Sciatic nerve (tissue), 2 donors: ENCODE measurements at regions not wholly inside any gene's neighbourhood (a gene's known extent, or its start where the extent isn't known, plus 50 kb on each side); places are given as distances from the start of the nearest gene placed in this dataset.
"Not testable (repeated sequence)": the region's sequence is repeated elsewhere in the genome, so short reads cannot be mapped to it uniquely, and the experiment has no call there.

Experiments
- ATAC-seq: fragments of 200-7000 bp; cut with Tn5 transposase; one replicate; pipeline ENCODE4 v1.9.1; 2020; ENCODE audit warnings: mild to moderate bottlenecking, moderate library complexity
- DNase-seq: peaks from one replicate; pipeline ENCODE4 v3.0.0-alpha.2; 2020; ENCODE audit warnings: low spot score
- intact Hi-C: fragments of 100-400 bp; cut with DNase I; formaldehyde crosslinking; loops from one replicate; pipeline ENCODE4 v1.14.2; 2022
- donor health status: DM: no; HTN: no; CAD: no.
- donor health status: DM: no; HTN: no; CAD: no.

- intact Hi-C loops, result no loop called here
- DNase-seq (no peak), ATAC-seq (no peak)
Observed at GRCh38 chr1:188941986-188942385, 1535.7 kb downstream of the BRINP3 start.

DNA sequence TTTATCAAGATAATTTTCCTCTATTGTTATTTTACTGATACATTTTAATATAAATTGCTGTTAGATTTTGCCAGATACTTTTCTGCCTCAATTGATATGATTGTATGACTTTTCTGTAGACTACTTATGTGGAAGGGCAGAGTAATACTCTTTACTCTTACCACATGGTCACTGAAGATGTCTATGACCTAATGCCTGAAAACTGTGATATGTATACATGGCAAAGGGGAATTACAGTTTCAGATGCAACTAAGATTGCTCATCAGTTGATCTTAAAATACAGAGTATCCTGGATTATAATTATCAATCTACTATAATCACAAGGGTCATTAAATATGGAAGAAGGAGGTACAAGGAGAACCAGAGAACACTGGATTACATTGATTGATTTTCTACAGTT lies 1528.0 kb downstream of the BRINP3 start:
- DNase-seq, result no peak
- ATAC-seq, result no peak
- intact Hi-C loops, result no loop called here

DNA sequence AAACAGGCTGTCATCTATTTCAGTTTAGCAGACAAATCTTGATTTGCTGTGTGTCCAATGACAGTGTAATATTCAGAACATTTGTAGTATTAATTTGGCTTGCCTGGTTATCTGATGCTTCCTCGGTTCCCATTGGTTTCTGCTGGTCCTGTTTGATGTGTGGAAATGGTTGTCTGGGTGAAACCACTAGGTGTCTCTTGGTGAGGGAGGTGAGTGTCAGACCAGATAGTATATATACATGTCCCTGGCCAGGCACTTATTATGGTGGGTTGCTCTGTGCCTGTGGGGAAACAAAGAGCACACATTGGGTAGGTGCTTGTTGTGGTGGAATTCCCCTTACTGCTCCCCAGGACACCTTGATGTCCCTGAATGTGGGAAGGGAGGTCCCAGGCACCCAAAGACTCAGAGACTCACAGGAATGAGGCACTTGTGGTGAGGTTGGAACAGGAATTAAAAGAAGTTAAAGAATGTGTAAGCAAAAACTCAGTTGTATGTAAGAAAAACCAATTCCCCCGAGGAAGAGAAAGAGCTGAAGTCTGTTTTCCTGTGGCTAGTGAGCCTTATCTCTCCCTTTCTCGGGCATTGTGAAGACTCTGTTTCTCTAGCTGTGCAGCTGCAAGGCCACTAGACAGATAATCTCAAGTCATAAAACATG lies 1519.1 kb downstream of the BRINP3 start:
- intact Hi-C loops, result no loop called here
- ATAC-seq, result no peak
- no peak for DNase-seq

DNA sequence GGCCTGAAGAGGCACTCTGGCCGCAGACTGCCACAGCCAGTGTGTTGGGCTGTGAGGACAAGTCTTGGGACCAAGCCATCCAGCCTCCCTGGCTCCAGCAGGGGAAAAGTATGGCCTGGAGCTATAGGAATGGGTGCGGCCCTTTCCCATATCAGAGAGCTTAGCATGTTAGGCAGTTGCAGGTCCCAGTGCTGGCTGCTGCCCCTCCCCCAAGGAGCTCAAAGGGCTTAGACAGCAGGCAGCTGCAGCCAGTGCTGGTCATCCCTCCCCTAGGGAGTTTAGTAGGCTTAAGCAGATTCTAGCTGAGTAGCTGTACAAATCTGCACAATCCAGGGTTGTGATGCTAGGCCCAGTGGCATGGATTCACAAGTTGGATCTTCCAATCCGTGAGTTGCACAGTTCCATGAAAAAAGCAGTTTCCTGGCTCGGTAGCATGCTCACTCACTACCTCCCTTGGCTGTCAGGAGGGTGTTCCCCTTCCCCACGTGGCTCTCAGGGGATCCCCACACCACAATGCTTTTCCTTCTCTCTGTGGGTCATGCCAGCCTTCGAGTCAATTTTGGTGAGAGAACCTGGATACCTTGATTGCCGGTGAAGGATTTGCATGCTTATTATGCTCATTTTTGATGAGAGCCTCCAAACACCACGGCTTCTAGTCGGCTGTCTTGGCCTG lies 1490.8 kb downstream of the BRINP3 start:
- intact Hi-C loops, result no loop called here
- DNase-seq, result no peak
- ATAC-seq, result no peak

- intact Hi-C loops, result no loop called here
- DNase-seq, result no peak
- ATAC-seq, result no peak
Observed at GRCh38 chr1:188988589-188988988, 1489.1 kb downstream of the BRINP3 start.

GRCh38 chr1:188991221-188991930 lies 1486.3 kb downstream of the BRINP3 start:
- ATAC-seq, result no peak
- intact Hi-C loops, result no loop called here
- DNase-seq, result no peak

GRCh38 chr1:189007824-189008223 lies 1469.8 kb downstream of the BRINP3 start:
- ATAC-seq, result no peak
- DNase-seq, result no peak
- intact Hi-C loops, result no loop called here

- no peak for DNase-seq
Observed at GRCh38 chr1:189021577-189021976, 1456.1 kb downstream of the BRINP3 start.

GRCh38 chr1:189022015-189022414 lies 1455.6 kb downstream of the BRINP3 start:
- ATAC-seq (no peak), DNase-seq (no peak)
- intact Hi-C loops, result no loop called here

More at GRCh38 chr1:189021577-189021976, 1456.1 kb downstream of the BRINP3 start:
- ATAC-seq, result no peak
- intact Hi-C loops, result no loop called here

DNA sequence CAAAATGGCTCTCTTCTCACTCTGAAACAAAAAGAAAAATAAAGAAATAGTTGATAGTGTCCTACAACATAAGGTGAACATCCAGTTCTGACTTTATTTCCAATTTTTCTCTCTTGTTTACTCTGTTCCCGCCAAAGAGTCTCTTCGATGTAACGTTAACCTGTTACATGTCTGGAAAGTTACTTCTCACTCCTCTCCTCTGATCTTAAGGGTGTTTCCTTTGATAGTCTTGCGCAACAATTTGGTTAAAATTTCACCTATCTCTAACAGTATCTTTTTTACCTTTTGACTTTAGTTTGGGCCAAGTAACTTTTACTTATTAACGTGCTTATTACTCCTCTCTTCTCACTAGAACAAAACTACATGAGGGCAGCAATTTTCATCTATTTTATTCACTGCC lies 1450.2 kb downstream of the BRINP3 start:
- ATAC-seq, result no peak
- no peak for DNase-seq

GRCh38 chr1:189033169-189033568 lies 1444.5 kb downstream of the BRINP3 start:
- DNase-seq, result no peak

More for the DNA sequence above, 1450.2 kb downstream of the BRINP3 start:
- intact Hi-C loops, result no loop called here

DNA sequence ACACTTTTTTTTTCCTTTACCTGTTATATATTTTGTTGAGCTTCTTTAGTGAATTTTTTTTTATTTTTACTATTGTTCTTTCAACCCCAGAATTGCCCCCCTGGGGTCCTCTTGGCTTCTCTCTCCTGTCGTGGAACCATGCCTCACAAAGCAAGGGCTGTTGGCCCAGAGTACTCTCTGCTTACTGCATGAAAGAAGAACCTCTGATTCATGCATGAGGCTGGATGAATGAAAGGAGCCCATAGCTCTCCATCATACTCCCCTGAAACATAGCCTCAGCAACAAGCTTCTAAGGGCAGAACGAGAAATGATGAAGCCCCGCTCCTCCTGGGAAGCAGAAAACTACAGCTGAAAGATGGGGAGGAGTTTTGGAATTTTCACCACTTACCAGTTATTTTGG lies 1441.0 kb downstream of the BRINP3 start:
- DNase-seq (no peak), ATAC-seq (no peak)
- intact Hi-C loops, result no loop called here

More at GRCh38 chr1:189033169-189033568, 1444.5 kb downstream of the BRINP3 start:
- ATAC-seq, result no peak
- intact Hi-C loops, result no loop called here

GRCh38 chr1:189046127-189046526 lies 1431.5 kb downstream of the BRINP3 start:
- DNase-seq (no peak), ATAC-seq (no peak)
- intact Hi-C loops, result no loop called here

DNA sequence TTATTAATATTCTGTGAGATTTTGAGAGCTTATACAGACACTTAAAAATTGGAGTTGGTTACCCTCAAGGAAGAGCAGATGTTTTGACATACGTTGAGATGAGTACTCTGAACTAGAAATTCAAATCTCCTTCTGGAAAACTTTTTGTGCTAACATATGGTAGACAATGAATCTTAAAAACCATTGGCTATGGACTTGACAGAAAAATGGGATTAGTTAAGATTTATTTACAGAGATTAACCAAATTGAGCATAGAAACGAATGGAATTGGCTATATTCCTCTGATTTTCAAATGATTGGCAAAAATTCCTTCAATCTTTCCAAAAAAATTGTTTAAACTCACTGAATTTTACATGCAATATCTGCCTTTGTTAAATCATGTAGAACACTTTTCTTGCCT lies 1392.9 kb downstream of the BRINP3 start:
- intact Hi-C loops, result no loop called here
- no peak for DNase-seq
- no peak for ATAC-seq

DNA sequence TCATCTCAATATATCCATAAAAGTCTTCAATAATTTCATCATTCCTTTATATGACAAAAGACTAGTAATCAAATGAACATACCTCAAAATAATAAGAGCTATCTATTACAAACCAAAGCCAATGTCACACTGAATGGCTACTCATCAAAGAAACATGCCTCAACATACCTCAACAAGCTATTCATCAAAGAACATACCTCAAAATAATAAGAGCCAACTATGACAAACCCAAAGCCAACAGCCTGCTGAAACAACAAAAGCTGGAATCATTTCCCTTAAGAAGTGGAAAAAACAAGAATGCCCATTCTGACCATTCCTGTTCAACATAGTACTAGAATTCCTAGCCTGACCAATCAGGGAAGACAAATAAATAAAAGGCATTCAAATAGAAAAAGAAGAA lies 1373.7 kb downstream of the BRINP3 start:
- intact Hi-C loops, result no loop called here
- ATAC-seq (no peak), DNase-seq (no peak)

- DNase-seq, result no peak
- ATAC-seq, result no peak
- intact Hi-C loops, result no loop called here
Observed at GRCh38 chr1:189117072-189117770, 1360.4 kb downstream of the BRINP3 start.

DNA sequence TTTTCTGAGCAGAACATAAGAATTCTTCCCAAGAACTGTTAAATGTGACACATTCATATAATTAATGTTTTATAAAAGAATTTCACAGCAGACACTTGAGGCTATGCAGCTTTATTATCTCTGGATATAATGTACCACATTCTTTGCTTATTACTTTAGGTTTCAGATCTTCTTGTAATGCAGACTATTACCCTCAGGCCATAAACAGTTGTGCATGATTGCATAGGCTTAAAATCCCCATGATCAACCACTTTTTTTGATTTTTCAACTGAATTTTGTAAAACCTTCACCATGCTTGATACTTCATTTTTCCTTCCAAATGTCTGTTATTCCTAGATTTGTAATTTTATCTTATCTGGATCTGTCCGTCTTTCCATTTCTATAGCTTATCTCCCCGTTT lies 1355.7 kb downstream of the BRINP3 start:
- DNase-seq (no peak), ATAC-seq (no peak)
- intact Hi-C loops, result no loop called here

DNA sequence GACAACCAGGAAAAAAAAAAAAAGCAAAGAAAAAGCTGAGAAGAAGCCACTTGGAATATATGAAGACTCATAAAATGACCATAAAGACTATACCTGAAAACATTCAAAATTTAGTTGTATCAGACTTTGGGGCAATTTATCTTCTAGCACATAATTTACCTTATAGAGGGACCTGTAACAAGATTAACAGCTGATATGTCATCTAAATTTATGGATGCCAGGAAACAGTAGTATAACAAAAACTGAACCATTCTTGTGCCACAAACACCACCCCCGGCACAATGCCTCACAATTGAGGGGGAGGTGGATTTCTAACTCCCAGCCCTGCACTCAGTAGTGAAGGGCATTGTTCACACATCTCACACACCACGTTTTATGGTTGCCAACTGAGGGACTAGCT lies 1352.0 kb downstream of the BRINP3 start:
- DNase-seq (no peak), ATAC-seq (no peak)
- intact Hi-C loops, result no loop called here

GRCh38 chr1:189131576-189131975 lies 1346.1 kb downstream of the BRINP3 start:
- intact Hi-C loops, result no loop called here
- no peak for DNase-seq
- ATAC-seq, result no peak

DNA sequence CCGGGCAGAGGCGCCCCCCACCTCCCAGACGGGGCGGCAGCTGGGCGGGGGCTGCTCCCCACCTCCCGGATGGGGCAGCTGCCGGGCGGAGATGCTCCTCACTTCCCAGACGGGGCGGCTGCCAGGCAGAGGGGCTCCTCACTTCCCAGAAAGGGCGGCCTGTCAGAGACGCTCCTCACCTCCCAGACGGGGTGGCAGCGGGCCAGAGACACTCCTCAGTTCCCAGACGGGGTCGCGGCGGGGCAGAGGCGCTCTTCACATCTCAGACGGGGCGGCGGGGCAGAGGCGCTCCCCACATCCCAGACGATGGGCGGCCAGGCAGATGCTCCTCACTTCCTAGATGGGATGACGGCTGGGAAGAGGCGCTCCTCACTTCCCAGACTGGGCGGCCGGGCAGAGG lies 1337.9 kb downstream of the BRINP3 start:
- ATAC-seq, intact Hi-C loops, DNase-seq: not testable (repeated sequence)
